H1 (cell line): ENCODE measurements at regions not wholly inside any gene's neighbourhood (a gene's known extent, or its start where the extent isn't known, plus 50 kb on each side); places are given as distances from the start of the nearest gene placed in this dataset.

Experiments
- CHD1 ChIP-seq: IDR thresholded peaks from 2 replicates; pipeline ENCODE4 v1.6.1; 2012; ENCODE audit warnings: low read depth, low read length, improper control_type of control experiment
- KDM1A ChIP-seq: fragments of 200-600, 300-600 bp; sonication (generic); IDR thresholded peaks from 2 replicates; pipeline ENCODE4 v1.7.1; 2016; ENCODE audit warnings: mild to moderate bottlenecking, low read length, borderline replicate concordance
- POU5F1 ChIP-seq: IDR thresholded peaks from 2 replicates; pipeline ENCODE4 v1.6.1; 2011; ENCODE audit warnings: low read depth, mild to moderate bottlenecking, low read length, moderate library complexity

DNA sequence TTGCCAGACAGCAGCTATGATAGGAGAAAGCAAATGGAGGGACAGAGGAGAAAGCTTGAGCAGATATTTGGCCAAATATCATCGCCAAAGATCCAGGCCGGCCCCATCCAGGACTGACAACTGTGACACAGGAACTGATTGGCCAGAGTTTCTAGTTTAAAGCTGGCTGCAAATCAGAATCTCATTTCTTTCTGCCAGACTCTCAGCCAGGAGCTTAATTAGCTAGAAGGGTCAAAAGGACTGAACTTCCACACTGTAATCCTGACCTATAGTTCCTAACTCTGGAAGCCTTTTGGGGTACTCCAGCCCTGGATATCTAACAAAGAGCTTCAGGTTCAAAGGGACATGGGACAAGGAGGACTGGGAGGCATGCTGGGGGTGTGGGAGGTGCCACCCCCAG is 106.7 kb upstream of the GNG12 start (continued):
- TF ChIP-seq KDM1A, result no peak
- no peak for TF ChIP-seq CHD1
- no peak for TF ChIP-seq POU5F1
